ENCODE measurements at regions not wholly inside any gene's neighbourhood (a gene's known extent, or its start where the extent isn't known, plus 50 kb on each side); places are given as distances from the start of the nearest gene placed in this dataset.
A peak's percentile ranks its signal among the peaks of the same experiment; 100 is the strongest.
"Not testable (repeated sequence)": the region's sequence is repeated elsewhere in the genome, so short reads cannot be mapped to it uniquely, and the experiment has no call there.

GRCh38 chr11:67803519-67803918 lies 129.1 kb upstream of the ALDH3B2 start:
- DNase-seq = not testable (repeated sequence)

- not testable (repeated sequence) for DNase-seq
These were observed 128.6 kb upstream of the ALDH3B2 start for GRCh38 chr11:67803055-67803454.

- DNase-seq = not testable (repeated sequence)
These were observed 128.2 kb upstream of the ALDH3B2 start for GRCh38 chr11:67802623-67803022.

GRCh38 chr11:67801397-67801796 lies 127.0 kb upstream of the ALDH3B2 start:
- DNase-seq = not testable (repeated sequence)

GRCh38 chr11:67800591-67800990 lies 126.2 kb upstream of the ALDH3B2 start:
- DNase-seq = not testable (repeated sequence)

- not testable (repeated sequence) for DNase-seq
These were observed 125.4 kb upstream of the ALDH3B2 start for GRCh38 chr11:67799808-67800207.

- DNase-seq = not testable (repeated sequence)
These were observed 123.5 kb upstream of the ALDH3B2 start for GRCh38 chr11:67797726-67798521.

- no peak for DNase-seq
These were observed 121.3 kb upstream of the ALDH3B2 start for GRCh38 chr11:67795746-67796145.

- not testable (repeated sequence) for DNase-seq
These were observed 119.3 kb upstream of the ALDH3B2 start for GRCh38 chr11:67793750-67794149.

- DNase-seq = peak in 1 of 2 experiments; percentile 7
These were observed 118.0 kb upstream of the ALDH3B2 start for GRCh38 chr11:67792273-67792990.

GRCh38 chr11:67791598-67792170 lies 117.3 kb upstream of the ALDH3B2 start:
- DNase-seq = not testable (repeated sequence)

GRCh38 chr11:67788341-67788695 lies 113.9 kb upstream of the ALDH3B2 start:
- DNase-seq = not testable (repeated sequence)

GRCh38 chr11:67787681-67788340 lies 113.4 kb upstream of the ALDH3B2 start:
- not testable (repeated sequence) for DNase-seq

- DNase-seq = not testable (repeated sequence)
These were observed 107.5 kb upstream of the ALDH3B2 start for GRCh38 chr11:67781967-67782366.

- not testable (repeated sequence) for DNase-seq
These were observed 107.1 kb upstream of the ALDH3B2 start for GRCh38 chr11:67781506-67781905.

GRCh38 chr11:67780056-67780455 lies 105.6 kb upstream of the ALDH3B2 start:
- DNase-seq = no peak

GRCh38 chr11:67779189-67779875 lies 104.9 kb upstream of the ALDH3B2 start:
- DNase-seq = not testable (repeated sequence)

- no peak for DNase-seq
These were observed 102.6 kb upstream of the ALDH3B2 start for GRCh38 chr11:67776852-67777520.

- not testable (repeated sequence) for DNase-seq
These were observed 99.8 kb upstream of the ALDH3B2 start for GRCh38 chr11:67774175-67774574.

GRCh38 chr11:67768001-67768730 lies 93.7 kb upstream of the ALDH3B2 start:
- DNase-seq = not testable (repeated sequence)

GRCh38 chr11:67761211-67761610 lies 86.8 kb upstream of the ALDH3B2 start:
- not testable (repeated sequence) for DNase-seq

All from SW 1271 (cell line).